ENCODE measurements at regions not wholly inside any gene's neighbourhood (a gene's known extent, or its start where the extent isn't known, plus 50 kb on each side); places are given as distances from the start of the nearest gene placed in this dataset.

Small RNAs in the stretch of these regions (small RNA-seq; reads per million reads assigned to genes)
- 0 reads per million in 2 experiments for gene AC239809.1
- 0.02 to 0.19 reads per million in 2 experiments for gene MIR6077
- 0 reads per million in 2 experiments for gene RF00019
- gene RNU1-120P = 0 reads per million in 2 experiments
- gene RNU1-122P = 10.7 to 339 reads per million in 2 experiments
- 0.08 to 0.96 reads per million in 2 experiments for gene RNU1-13P
- 0.08 to 0.91 reads per million in 2 experiments for gene RNVU1-1
- gene RNVU1-2 = 0 reads per million in 2 experiments
- 1.3 to 30.1 reads per million in 2 experiments for gene RNVU1-3

Measured in SK-MEL-5 (cell line).